Epithelial cell of esophagus (primary cell): ENCODE measurements at regions not wholly inside any gene's neighbourhood (a gene's known extent, or its start where the extent isn't known, plus 50 kb on each side); places are given as distances from the start of the nearest gene placed in this dataset.
A peak's percentile ranks its signal among the peaks of the same experiment; 100 is the strongest.

Experiments used
- DNase-seq: peaks from one replicate; pipeline ENCODE4 v3.0.0; 2010; ENCODE audit warnings: low read depth
- H3K4me3 ChIP-seq: 2 replicates; pipeline ENCODE4 v1.5.1; 2011; ENCODE audit warnings: mild to moderate bottlenecking, low read length, control low read depth
- CTCF ChIP-seq: IDR thresholded peaks from 2 replicates; pipeline ENCODE4 v1.5.1; 2011; ENCODE audit warnings: low read depth, mild to moderate bottlenecking, low read length, control low read depth, inconsistent platforms; ENCODE audit not compliant: insufficient read depth; ENCODE audit errors: missing control alignments

GRCh38 chr14:53539489-53540126 is 386.5 kb upstream of the DDHD1 start:
- TF ChIP-seq CTCF: peak; percentile 97
- H3K4me3 ChIP-seq: no peak overlapping the region
- DNase-seq: peak; percentile 80

GRCh38 chr14:53538316-53538881 is 385.3 kb upstream of the DDHD1 start:
- no peak for DNase-seq

GRCh38 chr14:53537422-53538315 is 384.5 kb upstream of the DDHD1 start:
- no peak overlapping the region for H3K4me3 ChIP-seq
- peak; percentile 6 for DNase-seq
- TF ChIP-seq CTCF: no peak

More at GRCh38 chr14:53538316-53538881, 385.3 kb upstream of the DDHD1 start:
- no peak for TF ChIP-seq CTCF
- no peak overlapping the region for H3K4me3 ChIP-seq

GRCh38 chr14:53536446-53536845 is 383.3 kb upstream of the DDHD1 start:
- no peak for DNase-seq
- no peak for TF ChIP-seq CTCF
- H3K4me3 ChIP-seq: no peak overlapping the region

GRCh38 chr14:53534841-53535240 is 381.7 kb upstream of the DDHD1 start:
- DNase-seq: no peak
- TF ChIP-seq CTCF: no peak
- no peak overlapping the region for H3K4me3 ChIP-seq

GRCh38 chr14:53533384-53533970 is 380.4 kb upstream of the DDHD1 start:
- no peak overlapping the region for H3K4me3 ChIP-seq
- no peak for DNase-seq
- TF ChIP-seq CTCF: no peak
